ENCODE measurements at regions not wholly inside any gene's neighbourhood (a gene's known extent, or its start where the extent isn't known, plus 50 kb on each side); places are given as distances from the start of the nearest gene placed in this dataset.

GRCh38 chr18:71040161-71040560 lies 751.3 kb downstream of the SOCS6 start:
- TF ChIP-seq CTCF (IDR thresholded peaks at IDR 0.05 in 2 of 3, conservative IDR thresholded peaks at IDR 0.05 in 1 of 3; ENCODE audit: borderline replicate concordance in 1 of 3, insufficient read depth in 1 of 3, low read depth in 2 of 3, low read length in 2 of 3) (no peak), EZH2 (IDR thresholded peaks at IDR 0.05) (no peak), MAX (IDR thresholded peaks at IDR 0.05) (no peak), ELF1 (IDR thresholded peaks at IDR 0.05; ENCODE audit: borderline replicate concordance, low read depth) (no peak), RAD21 (IDR thresholded peaks at IDR 0.05; ENCODE audit: low read depth) (no peak), ZNF274 (IDR thresholded peaks at IDR 0.05; ENCODE audit: low read depth, low read length) (no peak), REST (IDR thresholded peaks at IDR 0.05; ENCODE audit: low read depth) (no peak), YY1 (IDR thresholded peaks at IDR 0.05; ENCODE audit: extremely low read depth, insufficient replicate concordance, low read depth, low read length) (no peak), TCF7L2 (IDR thresholded peaks at IDR 0.05; ENCODE audit: borderline replicate concordance, extremely low read depth, insufficient read depth, insufficient read length) (no peak), SRF (IDR thresholded peaks at IDR 0.05; ENCODE audit: low read depth) (no peak), EZH2phosphoT487 (IDR thresholded peaks at IDR 0.05; ENCODE audit: borderline replicate concordance) (no peak), POLR2A (IDR thresholded peaks at IDR 0.05; ENCODE audit: borderline replicate concordance, extremely low read depth, insufficient read depth, insufficient read length) (no peak), JUND (IDR thresholded peaks at IDR 0.05) (no peak)

Measured in HCT116 (cell line).